MM.1S (cell line): ENCODE measurements at regions not wholly inside any gene's neighbourhood (a gene's known extent, or its start where the extent isn't known, plus 50 kb on each side); places are given as distances from the start of the nearest gene placed in this dataset.

Experiments
- DNase-seq: peaks from one replicate; pipeline ENCODE4 v3.0.0-alpha.2; 2015
- H2AFZ ChIP-seq: fragments of 300-600 bp; sonication (generic); 2 replicates; pipeline ENCODE4 v1.6.0; 2016; ENCODE audit warnings: antibody characterized with exemption, low read length
- H3F3A ChIP-seq: fragments of 300-600 bp; sonication (generic); 2 replicates; pipeline ENCODE4 v1.6.1; 2016; ENCODE audit warnings: mild to moderate bottlenecking, antibody characterized with exemption, low read length, moderate library complexity, mixed read lengths; ENCODE audit not compliant: insufficient read depth
- H3K27ac ChIP-seq: fragments of 300-600 bp; sonication (generic); 2 replicates; pipeline ENCODE4 v1.5.1; 2016; ENCODE audit warnings: mild to moderate bottlenecking, low read length
- H3K27me3 ChIP-seq: fragments of 300-600 bp; sonication (generic); replicated peaks from 2 replicates; pipeline ENCODE4 v1.6.0; 2016; ENCODE audit warnings: low read length; ENCODE audit not compliant: insufficient read depth
- H3K36me3 ChIP-seq: fragments of 300-600 bp; sonication (generic); replicated peaks from 2 replicates; pipeline ENCODE4 v1.6.1; 2016; ENCODE audit warnings: mild to moderate bottlenecking, low read length, mixed read lengths; ENCODE audit not compliant: insufficient read depth
- H3K4me1 ChIP-seq: fragments of 300-600 bp; sonication (generic); 2 replicates; pipeline ENCODE4 v1.6.1; 2016; ENCODE audit warnings: low read length, mixed read lengths
- H3K4me2 ChIP-seq: fragments of 300-600 bp; sonication (generic); 2 replicates; pipeline ENCODE4 v1.6.0; 2016; ENCODE audit warnings: low read depth, low read length
- H3K4me3 ChIP-seq: fragments of 300-600 bp; sonication (generic); 2 replicates; pipeline ENCODE4 v1.5.1; 2016; ENCODE audit warnings: low read length, mixed read lengths
- H3K79me2 ChIP-seq: fragments of 300-600 bp; sonication (generic); 2 replicates; pipeline ENCODE4 v1.6.1; 2016; ENCODE audit warnings: mixed run types, low read length, mixed read lengths
- H3K9ac ChIP-seq: fragments of 300-600 bp; sonication (generic); 2 replicates; pipeline ENCODE4 v1.6.1; 2016; ENCODE audit warnings: low read length, mixed read lengths
- H3K9me2 ChIP-seq: fragments of 300-600 bp; sonication (generic); replicated peaks from 2 replicates; pipeline ENCODE4 v1.6.1; 2016; ENCODE audit warnings: mild to moderate bottlenecking, low read length, mixed read lengths; ENCODE audit not compliant: insufficient read depth
- H3K9me3 ChIP-seq: fragments of 300-600 bp; sonication (generic); replicated peaks from 2 replicates; pipeline ENCODE4 v1.6.1; 2016; ENCODE audit warnings: mild to moderate bottlenecking, low read length, mixed read lengths; ENCODE audit not compliant: insufficient read depth
- H4K20me1 ChIP-seq: fragments of 300-600 bp; sonication (generic); 2 replicates; pipeline ENCODE4 v1.6.1; 2016; ENCODE audit warnings: mild to moderate bottlenecking, low read length, moderate library complexity, mixed read lengths; ENCODE audit not compliant: insufficient read depth
- CTCF ChIP-seq: fragments of 300-600 bp; sonication (generic); IDR thresholded peaks from 2 replicates; pipeline ENCODE4 v1.5.1; 2016; ENCODE audit warnings: antibody characterized with exemption, low read length, mixed read lengths
- EZH2 ChIP-seq: fragments of 300-600 bp; sonication (generic); optimal IDR thresholded peaks from 2 replicates; pipeline ENCODE3; 2017; ENCODE audit warnings: low read depth, mild to moderate bottlenecking, antibody characterized with exemption, low read length, mixed read lengths
- EZH2phosphoT487 ChIP-seq: fragments of 300-600 bp; sonication (generic); IDR thresholded peaks from 2 replicates; pipeline ENCODE4 v1.6.1; 2018; ENCODE audit warnings: antibody characterized with exemption, low read length

DNA sequence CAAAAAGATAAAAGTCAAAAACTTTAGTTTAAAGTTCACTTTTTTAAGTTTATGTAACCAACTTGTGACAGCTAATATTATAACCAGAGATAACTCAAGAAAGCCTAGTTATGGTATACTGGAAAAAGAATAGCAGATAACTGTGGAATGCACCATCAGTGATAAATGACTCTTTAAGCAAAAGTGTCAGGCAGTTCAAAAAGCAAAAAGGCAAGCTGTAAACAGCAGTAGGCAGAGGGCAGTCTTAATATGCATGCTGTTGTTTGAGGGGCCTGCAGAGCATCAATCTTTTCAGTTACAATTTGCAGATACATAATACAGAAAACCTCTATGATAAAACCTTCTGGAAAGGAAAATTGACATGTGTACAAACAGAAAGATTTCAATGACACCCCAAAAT is 81.8 kb upstream of the JADE1 start:
- no peak overlapping the region for H3K4me3 ChIP-seq
- DNase-seq = no peak
- no peak for TF ChIP-seq CTCF
- TF ChIP-seq EZH2 = no peak
- no peak for TF ChIP-seq EZH2phosphoT487
- no peaks in the 10 kb centered on the region for H3K9me2 ChIP-seq
- H3K27ac ChIP-seq = no peak overlapping the region
- H3K27me3 ChIP-seq = no peaks in the 10 kb centered on the region
- H3F3A ChIP-seq = no peaks in the 10 kb centered on the region
- no peaks in the 10 kb centered on the region for H3K79me2 ChIP-seq
- no peak overlapping the region for H3K4me2 ChIP-seq
- H4K20me1 ChIP-seq = no peaks in the 10 kb centered on the region
- H3K36me3 ChIP-seq = no peaks in the 10 kb centered on the region
- H3K4me1 ChIP-seq = no peaks in the 10 kb centered on the region
- no peak overlapping the region for H2AFZ ChIP-seq
- no peak overlapping the region for H3K9ac ChIP-seq
- no peaks in the 10 kb centered on the region for H3K9me3 ChIP-seq

GRCh38 chr4:128725405-128726055 is 84.0 kb upstream of the JADE1 start:
- DNase-seq = no peak
- H3K27ac ChIP-seq = no peak overlapping the region
- no peak overlapping the region for H2AFZ ChIP-seq
- H3K79me2 ChIP-seq = no peaks in the 10 kb centered on the region
- no peaks in the 10 kb centered on the region for H3F3A ChIP-seq
- H3K4me2 ChIP-seq = no peak overlapping the region
- H4K20me1 ChIP-seq = no peaks in the 10 kb centered on the region
- no peaks in the 10 kb centered on the region for H3K27me3 ChIP-seq
- H3K4me1 ChIP-seq = no peaks in the 10 kb centered on the region
- no peaks in the 10 kb centered on the region for H3K9me2 ChIP-seq
- TF ChIP-seq EZH2 (no peak), EZH2phosphoT487 (no peak), CTCF (no peak)
- H3K9me3 ChIP-seq = no peaks in the 10 kb centered on the region
- no peak overlapping the region for H3K9ac ChIP-seq
- no peaks in the 10 kb centered on the region for H3K36me3 ChIP-seq
- H3K4me3 ChIP-seq = no peak overlapping the region

DNA sequence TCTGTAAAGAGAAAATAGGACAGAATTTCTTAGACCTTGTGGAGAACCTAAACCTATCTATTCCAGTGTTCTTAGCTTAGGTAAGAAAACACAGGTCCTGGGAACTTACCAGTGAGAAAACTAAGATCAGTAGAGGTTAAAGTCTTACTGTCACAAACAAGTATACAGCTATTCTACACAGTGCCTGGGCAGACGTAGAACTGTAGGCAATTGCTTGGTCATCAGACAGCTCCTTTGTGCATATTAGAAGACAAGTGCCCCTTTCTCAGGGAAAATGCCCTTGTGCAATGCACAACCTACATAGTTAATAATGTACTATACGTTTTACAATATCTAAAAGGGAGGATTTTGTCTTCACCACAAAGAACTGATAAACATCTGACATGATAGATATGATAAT is 86.6 kb upstream of the JADE1 start:
- Histone ChIP-seq H3K36me3 (no peaks in the 10 kb centered on the region), H3F3A (no peaks in the 10 kb centered on the region), H4K20me1 (no peaks in the 10 kb centered on the region), H3K4me3 (no peak overlapping the region), H3K27ac (no peak overlapping the region), H3K9me3 (no peaks in the 10 kb centered on the region), H3K27me3 (no peaks in the 10 kb centered on the region), H3K9me2 (no peaks in the 10 kb centered on the region), H3K9ac (no peak overlapping the region), H2AFZ (no peak overlapping the region), H3K79me2 (no peaks in the 10 kb centered on the region), H3K4me1 (no peaks in the 10 kb centered on the region), H3K4me2 (no peak overlapping the region)
- DNase-seq = no peak
- TF ChIP-seq EZH2phosphoT487 (no peak), EZH2 (no peak)

DNA sequence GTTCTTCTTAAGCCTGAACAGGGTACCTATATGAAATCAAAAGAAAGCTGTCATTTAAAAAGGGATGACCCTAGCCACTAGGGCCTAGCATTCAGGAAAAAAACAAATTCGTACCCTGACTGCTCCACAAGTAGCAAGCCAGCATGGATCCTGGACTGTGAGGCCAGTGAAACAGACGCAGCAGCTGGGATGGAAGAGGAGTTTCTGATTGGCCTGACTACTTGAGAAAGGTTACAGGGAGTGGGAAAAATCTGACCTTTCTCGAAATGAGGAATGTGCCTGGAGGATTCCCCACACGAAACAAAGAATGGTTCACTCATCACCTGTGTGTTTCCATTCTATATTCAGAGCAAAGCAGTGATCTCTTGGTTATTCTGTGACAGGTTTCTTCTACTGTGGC is 87.6 kb upstream of the JADE1 start:
- no peak overlapping the region for H2AFZ ChIP-seq
- H3K36me3 ChIP-seq = no peaks in the 10 kb centered on the region
- no peaks in the 10 kb centered on the region for H4K20me1 ChIP-seq
- no peaks in the 10 kb centered on the region for H3F3A ChIP-seq
- H3K4me3 ChIP-seq = no peak overlapping the region
- H3K4me2 ChIP-seq = no peak overlapping the region
- no peaks in the 10 kb centered on the region for H3K79me2 ChIP-seq
- H3K27me3 ChIP-seq = no peaks in the 10 kb centered on the region
- H3K4me1 ChIP-seq = no peaks in the 10 kb centered on the region
- DNase-seq = no peak
- H3K27ac ChIP-seq = no peak overlapping the region
- no peak overlapping the region for H3K9ac ChIP-seq
- TF ChIP-seq CTCF = no peak
- no peak for TF ChIP-seq EZH2phosphoT487
- H3K9me3 ChIP-seq = no peaks in the 10 kb centered on the region
- H3K9me2 ChIP-seq = no peaks in the 10 kb centered on the region
